Activated gamma-delta T cell treated with Interleukin-2 at 50 U/mL for 16 hours (primary cell): ENCODE measurements at regions not wholly inside any gene's neighbourhood (a gene's known extent, or its start where the extent isn't known, plus 50 kb on each side); places are given as distances from the start of the nearest gene placed in this dataset.
"Not testable (repeated sequence)": the region's sequence is repeated elsewhere in the genome, so short reads cannot be mapped to it uniquely, and the experiment has no call there.

Experiments
- DNase-seq: peaks from one replicate; pipeline ENCODE4 v3.0.0-alpha.2; 2020

DNA sequence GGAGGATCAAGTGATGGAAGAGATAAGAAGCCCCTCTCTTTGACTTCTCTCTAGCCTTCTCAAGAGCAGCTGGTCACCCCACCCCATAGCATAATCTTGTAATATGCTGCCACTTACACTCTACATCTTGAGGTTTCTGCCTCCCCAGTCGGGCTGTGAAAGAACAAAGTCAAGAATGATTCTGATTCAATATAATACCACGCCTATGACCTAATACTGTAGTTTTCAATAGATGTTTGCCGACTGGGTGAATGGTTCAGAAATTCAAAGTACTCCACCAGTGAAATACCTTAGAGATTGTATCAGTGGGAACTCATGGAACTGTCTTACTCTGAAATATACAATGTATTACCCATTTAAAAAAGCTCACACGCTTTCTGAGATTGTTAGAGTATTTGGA lies 93.0 kb upstream of the ZFHX3 start:
- no peak for DNase-seq

DNA sequence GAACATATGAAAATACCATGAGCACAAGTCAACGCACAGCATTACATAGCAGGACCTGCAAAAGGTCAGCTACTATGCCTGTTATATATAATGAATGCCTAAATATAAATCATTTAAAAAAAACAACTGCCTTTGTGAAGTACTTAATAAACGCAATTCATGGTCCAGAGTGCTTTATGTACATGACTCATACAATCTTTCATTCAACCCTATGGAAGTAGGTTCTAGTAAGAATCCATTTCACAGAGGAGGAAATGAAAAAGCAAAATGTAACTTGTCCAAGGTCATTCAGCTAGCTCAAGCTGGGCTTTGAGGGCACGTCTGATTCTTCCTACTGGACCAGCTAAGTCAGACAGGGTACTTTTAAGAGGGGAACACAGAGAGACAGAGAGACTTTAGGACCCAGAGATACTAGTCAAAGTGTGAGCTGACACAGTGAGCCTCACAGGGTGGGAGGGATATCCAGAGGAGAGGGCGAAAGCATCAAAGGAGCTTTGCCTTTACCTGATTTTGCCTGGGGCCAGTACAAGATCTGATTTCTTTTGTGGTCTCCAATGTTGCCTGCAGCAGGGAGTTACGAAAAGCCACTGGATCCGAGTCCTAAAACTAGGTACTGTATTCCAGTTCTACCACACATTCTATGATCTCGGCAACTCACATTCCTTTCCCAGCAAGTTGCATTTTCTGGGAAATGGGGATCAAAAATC lies 83.4 kb upstream of the ZFHX3 start:
- DNase-seq: no peak

DNA sequence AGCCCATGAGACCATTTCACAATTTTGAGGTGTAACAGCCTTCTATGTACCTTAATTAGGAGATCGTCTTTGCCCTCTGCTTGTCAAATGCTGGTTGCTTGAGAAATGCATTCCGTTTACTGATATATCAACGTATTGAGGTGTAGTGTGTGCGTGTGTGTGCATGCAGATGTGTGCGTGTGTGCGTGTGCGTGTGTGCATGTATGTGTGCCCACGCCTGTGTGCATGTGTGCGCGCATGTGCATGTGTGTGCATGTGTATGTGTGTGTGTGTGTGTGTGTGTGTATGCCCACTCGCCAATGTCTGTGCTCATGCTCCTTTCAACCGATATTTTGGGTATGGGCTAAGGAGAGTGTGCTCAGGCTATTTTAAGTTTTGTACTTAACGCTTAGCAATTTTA lies 81.5 kb upstream of the ZFHX3 start:
- no peak for DNase-seq

DNA sequence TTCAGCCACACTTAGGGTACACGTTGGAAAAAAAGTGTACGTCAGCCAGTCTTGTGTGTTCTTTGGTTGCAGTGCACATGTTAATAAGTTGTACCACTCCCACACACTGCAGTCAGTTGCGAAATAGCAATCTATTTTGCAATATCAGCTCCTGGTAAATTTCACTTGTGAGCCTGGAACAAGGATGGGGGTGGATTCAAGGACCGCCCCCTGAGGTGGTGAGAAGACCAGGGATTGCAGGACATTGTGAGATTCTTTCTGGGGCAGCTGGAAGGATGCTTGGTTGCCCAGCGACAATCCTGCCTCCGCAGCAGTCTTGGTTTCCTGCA lies 78.6 kb upstream of the ZFHX3 start:
- DNase-seq: no peak

DNA sequence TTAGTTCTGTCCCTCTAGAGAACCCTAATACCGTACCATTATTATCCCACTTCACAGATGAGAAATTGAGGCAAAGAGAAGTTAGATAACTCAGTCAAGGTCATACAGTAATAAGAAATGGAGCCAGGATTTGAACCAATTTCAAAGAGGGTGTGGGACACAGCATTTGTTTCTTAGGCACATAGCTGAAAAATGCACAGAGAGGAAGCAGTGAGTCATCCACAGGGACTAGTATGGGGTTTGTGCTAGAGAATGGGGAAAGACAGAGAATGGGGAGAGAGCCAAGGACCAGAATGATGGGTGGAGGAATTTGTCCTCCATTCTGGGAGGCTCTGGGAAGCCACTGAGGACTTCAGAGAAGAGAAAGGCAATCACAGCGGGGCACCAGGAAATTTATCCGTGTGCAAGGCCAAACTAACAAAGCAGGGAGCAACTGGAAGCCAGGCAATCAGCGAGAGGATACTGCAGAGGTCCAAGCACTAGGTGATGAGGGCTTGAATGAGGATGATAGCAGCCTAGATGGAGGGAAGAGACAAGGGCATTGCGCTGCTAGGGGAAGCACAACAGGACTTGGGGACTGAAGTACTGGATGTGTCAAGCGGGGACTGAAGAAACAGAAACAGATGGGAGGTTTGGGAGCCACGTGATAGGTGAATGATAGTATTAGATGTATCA lies 78.1 kb upstream of the ZFHX3 start:
- DNase-seq: no peak

DNA sequence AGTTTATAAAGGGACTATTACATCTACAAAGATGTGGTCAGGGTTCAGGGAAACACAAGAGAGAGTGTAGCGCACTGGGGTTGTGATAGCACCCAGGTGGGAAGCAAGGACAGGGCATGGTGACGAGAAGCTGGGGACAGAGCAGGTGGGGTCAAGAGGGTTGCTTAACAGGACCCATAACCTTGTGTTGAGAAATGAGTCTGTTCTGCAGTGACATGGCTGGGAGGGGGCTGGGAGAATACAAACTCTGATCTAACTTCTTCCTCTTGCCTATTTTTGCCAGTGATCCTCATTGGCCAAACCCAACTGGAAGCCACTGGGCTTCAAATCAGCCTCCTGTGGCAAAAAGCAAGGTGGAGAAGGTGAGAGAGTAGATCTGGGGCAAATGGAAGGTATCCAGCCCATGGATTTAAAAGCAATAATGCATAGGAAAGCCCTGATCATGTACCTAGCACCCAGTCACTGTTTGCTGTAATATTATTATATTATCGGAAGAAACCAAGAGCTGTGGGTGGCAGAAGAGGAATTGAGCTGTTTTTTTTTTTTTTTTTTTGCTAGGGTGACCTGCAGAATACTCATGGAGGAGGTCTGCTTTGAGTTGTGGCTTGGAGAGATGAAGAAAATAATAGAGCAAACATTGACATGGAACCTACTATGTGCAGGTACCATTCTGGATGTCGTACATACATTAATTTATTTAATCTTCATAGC lies 76.9 kb upstream of the ZFHX3 start:
- no peak for DNase-seq

DNA sequence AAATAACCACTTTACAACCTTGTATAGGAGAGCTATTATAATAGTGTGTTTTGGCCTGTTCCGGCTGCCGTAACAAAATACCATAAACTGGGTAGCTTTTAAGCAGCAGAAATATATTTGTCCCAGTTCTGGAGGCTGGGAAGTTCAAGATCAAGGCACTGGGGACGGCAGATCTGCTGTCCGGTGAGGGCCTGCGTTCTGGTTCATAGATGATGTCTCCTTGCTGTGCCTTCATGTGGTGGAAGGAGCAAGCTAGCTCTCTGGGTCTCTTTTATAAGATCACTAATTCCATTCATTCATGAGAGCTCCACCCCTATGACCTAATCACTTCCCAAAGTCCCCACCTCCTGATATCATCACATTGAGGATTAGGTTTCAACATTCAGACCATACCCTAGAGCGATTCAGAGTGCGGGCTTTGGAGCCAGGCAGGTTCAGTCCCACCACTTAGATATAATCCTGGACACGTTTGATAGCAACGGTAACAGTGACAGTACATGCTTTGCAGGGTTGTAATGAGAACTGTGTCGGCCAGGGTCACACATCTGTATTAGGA lies 76.2 kb upstream of the ZFHX3 start:
- DNase-seq: no peak

DNA sequence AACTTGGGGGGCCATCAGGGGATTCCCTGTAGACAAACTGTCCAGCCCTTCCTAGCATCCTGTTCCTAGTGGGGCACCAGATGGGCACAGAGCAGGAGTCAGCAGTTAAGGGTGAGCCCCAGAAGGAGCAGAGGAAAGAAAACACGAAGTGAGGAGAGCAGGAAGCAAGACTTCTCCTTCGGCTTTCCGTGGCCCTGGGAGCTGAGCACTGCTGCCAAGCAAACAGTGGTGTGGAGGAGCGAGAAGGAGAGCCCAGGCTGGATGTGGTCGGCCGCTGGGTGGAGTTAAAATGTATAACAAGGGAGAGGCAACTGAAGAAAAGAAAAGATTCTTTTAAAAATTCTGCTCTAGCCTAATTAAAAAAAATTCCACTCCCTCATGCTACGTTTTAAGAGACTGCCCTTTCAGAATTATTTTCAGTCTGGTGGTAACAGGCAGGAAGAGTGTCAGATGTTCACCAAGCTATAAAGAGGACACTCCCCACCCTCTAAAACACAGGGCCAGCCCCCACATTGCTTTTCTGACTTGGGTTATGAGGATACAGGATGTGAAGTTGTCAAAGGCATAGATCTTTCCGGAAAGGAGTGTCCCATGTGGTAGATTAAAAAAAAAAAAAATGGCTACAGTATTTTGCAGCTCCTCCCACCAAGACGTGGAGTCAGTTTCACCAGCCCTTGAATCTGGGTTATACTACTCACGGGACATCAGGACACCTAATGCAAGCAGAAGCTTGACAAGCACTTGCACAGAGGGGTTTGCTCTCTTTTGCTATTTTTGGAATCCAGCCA lies 74.9 kb upstream of the ZFHX3 start:
- DNase-seq: no peak

DNA sequence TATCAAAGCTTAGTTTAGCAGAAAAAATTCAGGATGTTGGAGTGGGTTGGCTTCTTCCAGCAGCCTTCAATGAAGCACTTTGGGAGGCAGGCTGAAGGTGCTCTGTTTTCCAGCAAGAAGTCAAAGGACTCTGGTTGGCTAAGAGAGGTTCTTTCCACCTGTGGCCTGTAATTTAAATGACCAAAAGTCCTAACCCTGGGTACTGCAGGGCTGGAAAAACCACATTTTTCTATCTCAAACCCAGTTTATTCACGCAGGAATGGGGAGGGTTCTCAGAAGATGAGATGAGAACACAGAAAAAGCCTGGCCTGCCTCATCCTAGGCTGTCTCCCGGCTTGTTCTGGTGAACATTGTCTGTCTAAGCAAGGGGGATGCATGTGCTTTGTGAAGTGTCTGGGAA lies 68.6 kb upstream of the ZFHX3 start:
- DNase-seq: no peak

DNA sequence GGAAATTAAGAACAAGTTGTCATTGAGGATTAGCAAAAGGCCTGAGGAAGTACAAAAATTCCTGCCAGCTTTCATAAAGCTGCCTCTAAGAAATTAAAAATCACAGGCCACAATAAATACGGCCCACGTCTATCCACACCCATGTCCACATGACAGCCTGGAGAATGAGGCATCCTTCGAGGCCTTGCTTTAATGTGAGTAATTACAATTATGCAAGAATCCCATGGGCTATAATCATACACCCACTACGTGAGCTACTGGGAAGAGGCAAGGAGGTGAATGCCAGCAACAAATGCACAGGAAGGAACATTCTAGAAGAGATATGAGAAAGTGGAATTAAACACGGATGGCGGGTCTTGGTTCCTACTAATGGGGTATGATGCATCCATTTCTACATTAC lies 65.4 kb upstream of the ZFHX3 start:
- DNase-seq: no peak

DNA sequence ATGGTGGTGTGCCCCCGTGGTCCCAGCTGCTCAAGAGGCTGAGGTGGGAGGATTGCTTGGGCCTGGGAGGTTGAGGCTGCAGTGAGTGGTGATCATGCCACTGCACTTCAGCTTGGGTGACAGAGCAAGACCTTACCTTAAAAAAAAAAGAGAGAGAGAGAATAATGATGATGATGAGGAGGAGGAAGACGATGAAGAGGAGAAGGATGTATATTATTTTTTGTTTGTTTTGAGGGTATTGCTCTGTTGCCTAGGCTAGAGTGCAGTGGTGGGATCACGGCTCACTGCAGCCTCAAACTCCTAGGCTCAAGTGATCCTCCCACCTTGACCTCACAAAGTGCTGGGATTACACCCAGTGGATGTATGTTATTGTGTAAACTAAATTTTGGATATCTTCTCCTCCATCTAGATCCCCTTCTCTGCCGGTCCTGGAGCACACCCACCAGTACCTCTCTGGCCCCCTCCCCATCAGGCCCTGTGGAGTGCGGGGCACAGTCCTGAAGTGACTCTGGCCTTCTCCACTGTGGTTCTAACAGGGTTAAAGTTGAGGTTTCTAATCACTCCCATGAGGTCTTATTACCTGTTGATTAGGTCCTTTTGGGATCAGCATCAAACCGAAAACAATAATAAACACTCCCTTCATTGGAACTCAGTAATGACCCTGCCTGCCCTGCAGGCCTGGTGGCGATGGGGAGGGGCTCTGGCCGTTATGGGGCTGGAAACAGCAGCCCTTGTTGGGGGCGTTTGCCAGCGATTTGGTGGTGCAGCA lies 60.5 kb upstream of the ZFHX3 start:
- DNase-seq: no peak

DNA sequence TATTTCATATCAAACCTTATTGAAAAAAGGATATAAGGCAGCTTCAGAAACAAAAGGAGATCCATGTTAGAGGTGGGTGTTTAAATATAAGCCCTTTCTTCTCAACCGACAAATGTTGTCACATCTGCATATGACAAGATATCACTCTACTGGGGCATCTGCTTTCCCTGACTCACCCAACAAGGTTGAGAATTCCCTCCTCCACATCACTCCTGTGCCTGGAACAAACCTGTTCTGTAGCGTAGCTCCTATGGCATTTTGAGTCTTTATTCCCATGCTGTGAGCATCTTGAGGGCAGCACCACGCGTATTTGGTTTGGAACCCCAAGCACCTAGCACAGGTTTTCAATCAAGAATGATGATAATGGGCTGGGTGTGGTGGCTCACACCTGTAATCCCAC lies 59.4 kb upstream of the ZFHX3 start:
- DNase-seq: no peak

DNA sequence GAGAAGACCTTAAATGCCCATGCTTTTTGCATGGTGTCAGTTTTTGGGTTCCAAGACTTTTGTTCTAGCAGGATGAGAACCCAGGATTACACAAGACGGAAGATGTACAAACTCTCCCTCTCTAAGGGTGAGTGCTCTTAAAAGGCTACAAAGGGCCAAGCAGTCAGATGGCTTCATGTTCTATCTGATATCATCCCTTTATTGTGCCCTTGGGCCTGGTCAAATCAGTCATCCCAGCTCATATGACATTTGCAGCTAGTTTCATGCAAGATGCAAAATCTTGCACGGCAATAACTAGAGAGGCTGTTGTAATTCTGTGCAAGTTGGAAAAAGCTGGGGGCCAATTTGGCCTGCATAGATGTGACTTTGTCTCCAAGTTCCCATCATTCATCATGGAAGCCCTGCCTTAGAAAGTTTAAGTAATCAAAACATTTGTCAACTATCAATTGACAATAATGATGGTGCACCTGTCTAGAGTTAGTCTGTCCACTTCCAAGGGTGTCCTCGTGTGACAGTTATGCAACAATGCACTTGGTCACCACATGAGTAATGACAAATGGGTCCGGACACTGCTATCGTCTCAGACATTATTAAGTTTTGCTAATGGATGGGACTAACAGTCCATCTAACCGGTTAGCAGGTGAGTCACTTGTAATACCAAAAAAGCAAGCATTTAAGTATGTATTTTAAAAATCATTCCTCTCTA lies 58.6 kb upstream of the ZFHX3 start:
- DNase-seq: no peak

DNA sequence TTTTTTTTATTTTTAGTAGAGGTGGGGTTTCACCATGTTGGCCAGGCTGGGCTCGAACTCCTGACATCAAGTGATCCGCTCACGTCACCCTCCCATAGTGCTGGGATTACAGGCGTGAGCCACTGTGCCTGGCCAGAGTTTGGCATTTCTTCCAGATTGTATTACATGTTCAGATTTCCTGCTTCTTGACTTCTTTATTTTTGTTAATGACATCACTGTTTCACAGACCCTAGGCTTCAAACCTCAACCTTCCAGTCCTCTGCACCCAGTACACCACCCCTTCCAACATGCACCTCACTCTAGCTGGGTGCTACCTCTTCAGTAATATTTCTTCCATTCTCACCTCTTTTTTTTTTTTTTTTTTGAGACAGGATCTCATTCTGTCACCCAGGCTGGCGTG lies 53.6 kb upstream of the ZFHX3 start:
- no peak for DNase-seq

DNA sequence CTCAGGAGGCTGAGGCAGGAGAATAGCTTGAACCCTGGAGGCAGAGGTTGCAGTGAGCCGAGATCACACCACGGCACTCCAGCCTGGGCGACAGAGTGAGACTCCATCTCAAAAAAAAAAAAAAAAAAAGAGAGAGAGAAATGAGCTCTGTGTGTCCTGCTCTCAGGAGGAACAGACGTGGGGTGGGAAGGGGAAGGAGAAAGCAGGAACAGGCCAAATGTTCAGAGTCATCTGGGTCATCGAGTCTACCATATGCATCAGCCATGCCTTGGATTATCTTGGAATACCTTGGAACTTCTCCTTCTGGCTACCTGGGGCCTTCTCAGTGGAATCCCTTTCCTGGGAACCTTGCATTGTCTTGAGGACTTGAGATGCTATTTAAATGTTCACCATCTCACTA lies 51.7 kb upstream of the ZFHX3 start:
- DNase-seq: not testable (repeated sequence)
